ENCODE measurements at regions not wholly inside any gene's neighbourhood (a gene's known extent, or its start where the extent isn't known, plus 50 kb on each side); places are given as distances from the start of the nearest gene placed in this dataset.

DNA sequence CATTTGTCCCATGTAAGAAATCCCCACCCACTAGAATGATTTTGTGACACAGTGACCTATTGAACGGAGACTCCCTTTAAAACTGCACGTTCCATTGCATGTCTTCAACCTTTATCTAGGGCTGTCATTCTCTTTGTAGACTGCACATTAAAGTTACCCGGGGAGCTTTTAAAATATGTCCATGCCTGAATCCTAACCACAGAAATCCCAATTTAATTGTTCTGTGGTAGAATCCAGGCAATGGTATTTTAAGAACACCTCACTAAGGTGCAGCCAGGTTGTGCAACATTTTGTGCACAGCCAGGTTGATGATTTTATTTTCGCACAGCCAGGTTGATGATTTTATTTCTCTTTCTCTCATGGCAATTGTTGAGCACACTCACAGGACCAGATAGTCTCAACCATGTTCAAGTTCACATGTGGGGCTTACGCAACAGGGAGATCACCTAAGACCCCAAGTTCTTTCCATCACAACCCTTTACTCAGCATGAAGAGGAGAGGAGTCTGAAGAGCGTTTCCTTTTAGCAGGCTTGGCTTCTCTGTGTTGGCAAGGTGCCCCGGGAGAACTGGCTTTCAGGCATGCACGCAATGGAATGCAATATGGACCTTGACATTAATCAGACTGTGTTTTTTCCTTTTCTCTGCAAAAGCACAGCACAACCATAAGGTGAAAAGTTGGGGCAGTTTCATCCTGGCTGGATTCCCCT is 467.3 kb upstream of the ETAA1 start:
- H4K20me1 ChIP-seq (ENCODE audit: control insufficient read depth, insufficient read depth, insufficient read length), result no peaks in the 10 kb centered on the region
- H2BK120ac ChIP-seq (ENCODE audit: low read depth, low read length, poor library complexity, severe bottlenecking), result no peak overlapping the region
- no peak for DNase-seq
- no peak overlapping the region for H3T11ph ChIP-seq (ENCODE audit: low read length)
- no peak overlapping the region for H3K56ac ChIP-seq (ENCODE audit: insufficient read length, low read depth, low read length)
- H3K14ac ChIP-seq (ENCODE audit: insufficient read depth, low read length), result no peak overlapping the region
- H3K4me1 ChIP-seq (ENCODE audit: insufficient read depth, low read length), result no peaks in the 10 kb centered on the region
- H2BK12ac ChIP-seq (ENCODE audit: insufficient read length, low read depth, low read length), result no peak overlapping the region
- H2AFZ ChIP-seq (ENCODE audit: low read length), result no peak overlapping the region
- no peak overlapping the region for H2BK20ac ChIP-seq (ENCODE audit: low read depth, low read length, poor library complexity, severe bottlenecking)
- H3K18ac ChIP-seq (ENCODE audit: insufficient read length, low read depth, low read length), result no peak overlapping the region
- Mint-ChIP-seq H3K9me3 (no peaks in the 10 kb centered on the region), H3K27ac (no peak overlapping the region), H3K4me3 (no peak overlapping the region), H3K27me3 (ENCODE audit: low read depth) (no peaks in the 10 kb centered on the region), H3K4me1 (no peaks in the 10 kb centered on the region), H3K36me3 (ENCODE audit: insufficient read depth in 1 of 3, low read depth in 3 of 3) (no peaks in the 10 kb centered on the region)
- H4K5ac ChIP-seq (ENCODE audit: insufficient read length, low read depth, low read length), result no peak overlapping the region
- no peak overlapping the region for H4K8ac ChIP-seq (replicated peaks; ENCODE audit: insufficient read length, low read depth, low read length)
- whole genome bisulfite sequencing (ENCODE audit: extremely low coverage, insufficient read length, low lambda C conversion rate), result no CpG with 5 or more reads among the region's 8 CpGs
- H3K23ac ChIP-seq (ENCODE audit: insufficient read length, low read depth, low read length), result no peak overlapping the region
- H3K79me2 ChIP-seq (ENCODE audit: insufficient read depth, low read length), result no peaks in the 10 kb centered on the region
- H3K27ac ChIP-seq (ENCODE audit: insufficient read length, low read depth, low read length), result no peak overlapping the region
- no peak overlapping the region for H4K91ac ChIP-seq (ENCODE audit: insufficient read length, low read depth, low read length)
- H2BK15ac ChIP-seq (ENCODE audit: low read depth, low read length), result no peak overlapping the region
- H2BK5ac ChIP-seq (ENCODE audit: insufficient read length, low read length), result no peak overlapping the region
- no peak overlapping the region for H3K4ac ChIP-seq (ENCODE audit: low read depth, low read length)
- no peaks in the 10 kb centered on the region for H3K79me1 ChIP-seq (ENCODE audit: insufficient read depth, low read depth, low read length, poor library complexity, severe bottlenecking)
- no peak overlapping the region for H3K9ac ChIP-seq (ENCODE audit: extremely low read depth, insufficient read length, low read length)
- H3K27me3 ChIP-seq (ENCODE audit: insufficient read depth, low read length), result no peaks in the 10 kb centered on the region
- no peak overlapping the region for H3K4me2 ChIP-seq (ENCODE audit: insufficient read depth, insufficient read length, low read length)
- TF ChIP-seq, protein P1, sequence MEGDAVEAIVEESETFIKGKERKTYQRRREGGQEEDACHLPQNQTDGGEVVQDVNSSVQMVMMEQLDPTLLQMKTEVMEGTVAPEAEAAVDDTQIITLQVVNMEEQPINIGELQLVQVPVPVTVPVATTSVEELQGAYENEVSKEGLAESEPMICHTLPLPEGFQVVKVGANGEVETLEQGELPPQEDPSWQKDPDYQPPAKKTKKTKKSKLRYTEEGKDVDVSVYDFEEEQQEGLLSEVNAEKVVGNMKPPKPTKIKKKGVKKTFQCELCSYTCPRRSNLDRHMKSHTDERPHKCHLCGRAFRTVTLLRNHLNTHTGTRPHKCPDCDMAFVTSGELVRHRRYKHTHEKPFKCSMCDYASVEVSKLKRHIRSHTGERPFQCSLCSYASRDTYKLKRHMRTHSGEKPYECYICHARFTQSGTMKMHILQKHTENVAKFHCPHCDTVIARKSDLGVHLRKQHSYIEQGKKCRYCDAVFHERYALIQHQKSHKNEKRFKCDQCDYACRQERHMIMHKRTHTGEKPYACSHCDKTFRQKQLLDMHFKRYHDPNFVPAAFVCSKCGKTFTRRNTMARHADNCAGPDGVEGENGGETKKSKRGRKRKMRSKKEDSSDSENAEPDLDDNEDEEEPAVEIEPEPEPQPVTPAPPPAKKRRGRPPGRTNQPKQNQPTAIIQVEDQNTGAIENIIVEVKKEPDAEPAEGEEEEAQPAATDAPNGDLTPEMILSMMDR (conservative IDR thresholded peaks at IDR 0.05), result no peak
- H3K9me3 ChIP-seq (ENCODE audit: control insufficient read depth, low read depth, low read length), result no peaks in the 10 kb centered on the region
- H3K23me2 ChIP-seq (ENCODE audit: insufficient read length, low read depth, low read length, poor library complexity, severe bottlenecking), result no peaks in the 10 kb centered on the region
- no peak overlapping the region for H2AK5ac ChIP-seq (ENCODE audit: insufficient read length, low read length)

Measured in H9 (cell line).